Astrocyte (in vitro differentiated cells and primary cell): ENCODE measurements at regions not wholly inside any gene's neighbourhood (a gene's known extent, or its start where the extent isn't known, plus 50 kb on each side); places are given as distances from the start of the nearest gene placed in this dataset.

Experiments used
- DNase-seq: peaks from one replicate; pipeline ENCODE4 v3.0.0-alpha.2; 2010; ENCODE audit warnings: low read depth
- FAIRE-seq: peaks from 2 replicates; lab custom pipeline; 2011; peaks lifted over from hg19 to GRCh38; lab: Jason Lieb, UNC
- H2AFZ ChIP-seq: 2 replicates; pipeline ENCODE4 v1.6.0; 2012; ENCODE audit warnings: low read depth, low read length, inconsistent platforms
- H3K27ac ChIP-seq: 2 replicates; pipeline ENCODE4 v1.5.1; 2011; ENCODE audit warnings: low read depth, low read length, inconsistent platforms
- H3K27me3 ChIP-seq: 2 replicates; pipeline ENCODE4 v1.6.0; 2011; ENCODE audit warnings: low read length, inconsistent platforms; ENCODE audit not compliant: insufficient read depth
- H3K36me3 ChIP-seq: 2 replicates; pipeline ENCODE4 v1.5.1; 2011; ENCODE audit warnings: low read length, inconsistent platforms; ENCODE audit not compliant: insufficient read depth
- H3K4me1 ChIP-seq: 2 replicates; pipeline ENCODE4 v1.5.1; 2011; ENCODE audit warnings: low read length, inconsistent platforms; ENCODE audit not compliant: insufficient read depth
- H3K4me2 ChIP-seq: 2 replicates; pipeline ENCODE4 v1.6.0; 2012; ENCODE audit warnings: low read length, inconsistent platforms
- H3K4me3 ChIP-seq: 2 replicates; pipeline ENCODE4 v1.5.1; 2011; ENCODE audit warnings: low read depth, mild to moderate bottlenecking, low read length, inconsistent platforms; ENCODE audit not compliant: insufficient read depth
- H3K79me2 ChIP-seq: 2 replicates; pipeline ENCODE4 v1.6.0; 2012; ENCODE audit warnings: mild to moderate bottlenecking, low read length, inconsistent platforms; ENCODE audit not compliant: insufficient read depth
- H3K9ac ChIP-seq: 2 replicates; pipeline ENCODE4 v1.6.0; 2012; ENCODE audit warnings: mild to moderate bottlenecking, low read length, inconsistent platforms
- H3K9me3 ChIP-seq: 2 replicates; pipeline ENCODE4 v1.5.1; 2012; ENCODE audit warnings: low read depth, mild to moderate bottlenecking, low read length, inconsistent platforms; ENCODE audit not compliant: insufficient read depth
- H4K20me1 ChIP-seq: 2 replicates; pipeline ENCODE4 v1.6.0; 2012; ENCODE audit warnings: low read length, inconsistent platforms; ENCODE audit not compliant: insufficient read depth
- H3K27ac Mint-ChIP-seq: one replicate; pipeline ENCODE4 v1.8.0; 2021; ENCODE audit warnings: mild to moderate bottlenecking, mixed read lengths; ENCODE audit not compliant: unreplicated experiment
- H3K27me3 Mint-ChIP-seq: one replicate; pipeline ENCODE4 v1.8.0; 2021; ENCODE audit warnings: low read depth, mixed read lengths; ENCODE audit not compliant: unreplicated experiment
- H3K36me3 Mint-ChIP-seq: one replicate; pipeline ENCODE4 v1.8.0; 2021; ENCODE audit warnings: low read depth, mixed read lengths; ENCODE audit not compliant: unreplicated experiment
- H3K4me1 Mint-ChIP-seq: one replicate; pipeline ENCODE4 v1.8.0; 2021; ENCODE audit warnings: low read depth, mixed read lengths; ENCODE audit not compliant: unreplicated experiment
- H3K4me3 Mint-ChIP-seq: one replicate; pipeline ENCODE4 v1.8.0; 2021; ENCODE audit warnings: mild to moderate bottlenecking, moderate library complexity, mixed read lengths; ENCODE audit not compliant: unreplicated experiment
- H3K9me3 Mint-ChIP-seq: one replicate; pipeline ENCODE4 v1.8.0; 2021; ENCODE audit warnings: mild to moderate bottlenecking, mixed read lengths; ENCODE audit not compliant: unreplicated experiment
- EZH2 ChIP-seq: IDR thresholded peaks from 2 replicates; pipeline ENCODE4 v1.6.1; 2012; ENCODE audit warnings: mild to moderate bottlenecking, low read length, inconsistent platforms; ENCODE audit not compliant: insufficient read depth
- TF ChIP-seq, protein P1 (sequence below): IDR thresholded peaks from 2 replicates; pipeline ENCODE4 v1.5.1; 2011; ENCODE audit warnings: low read depth, mild to moderate bottlenecking, inconsistent platforms, low read length, moderate library complexity; ENCODE audit not compliant: insufficient read depth

DNA sequence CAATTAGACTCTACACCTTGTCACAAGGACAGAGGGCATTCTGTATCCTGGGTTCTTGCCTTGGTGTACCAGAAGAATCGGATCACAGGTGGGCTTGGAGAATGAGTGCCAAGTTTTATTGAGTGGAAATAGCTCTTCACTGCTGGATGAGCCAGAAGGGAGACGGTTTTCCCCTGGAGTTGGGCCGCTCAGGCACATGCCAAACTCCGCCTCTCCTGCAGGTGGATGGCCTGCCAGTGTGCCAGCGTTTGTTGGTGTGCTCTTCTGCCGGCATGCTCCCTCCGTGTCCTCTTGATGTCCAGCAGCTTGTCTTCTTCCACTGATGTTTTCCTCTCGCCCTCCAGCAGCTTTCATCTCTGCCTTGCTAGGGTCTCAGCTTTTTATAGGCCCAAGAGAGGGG is 115.5 kb upstream of the RAB27B start:
- Mint-ChIP-seq H3K4me3 (no peak overlapping the region), H3K36me3 (no peaks in the 10 kb centered on the region), H3K9me3 (no peaks in the 10 kb centered on the region), H3K27me3 (no peaks in the 10 kb centered on the region), H3K27ac (no peak overlapping the region), H3K4me1 (peaks cover 2% of the 10 kb centered on the region)
- no peak overlapping the region for H3K4me3 ChIP-seq
- H3K4me2 ChIP-seq, result peak overlapping the region; percentile 35
- no peaks in the 10 kb centered on the region for H3K9me3 ChIP-seq
- H2AFZ ChIP-seq, result no peak overlapping the region
- H4K20me1 ChIP-seq, result no peaks in the 10 kb centered on the region
- peaks cover 9% of the 10 kb centered on the region for H3K4me1 ChIP-seq
- H3K27ac ChIP-seq, result peak overlapping the region; percentile 18
- no peaks in the 10 kb centered on the region for H3K36me3 ChIP-seq
- no peaks in the 10 kb centered on the region for H3K27me3 ChIP-seq
- no peaks in the 10 kb centered on the region for H3K79me2 ChIP-seq
- no peak for DNase-seq
- no peak overlapping the region for H3K9ac ChIP-seq
- TF ChIP-seq, protein P1, sequence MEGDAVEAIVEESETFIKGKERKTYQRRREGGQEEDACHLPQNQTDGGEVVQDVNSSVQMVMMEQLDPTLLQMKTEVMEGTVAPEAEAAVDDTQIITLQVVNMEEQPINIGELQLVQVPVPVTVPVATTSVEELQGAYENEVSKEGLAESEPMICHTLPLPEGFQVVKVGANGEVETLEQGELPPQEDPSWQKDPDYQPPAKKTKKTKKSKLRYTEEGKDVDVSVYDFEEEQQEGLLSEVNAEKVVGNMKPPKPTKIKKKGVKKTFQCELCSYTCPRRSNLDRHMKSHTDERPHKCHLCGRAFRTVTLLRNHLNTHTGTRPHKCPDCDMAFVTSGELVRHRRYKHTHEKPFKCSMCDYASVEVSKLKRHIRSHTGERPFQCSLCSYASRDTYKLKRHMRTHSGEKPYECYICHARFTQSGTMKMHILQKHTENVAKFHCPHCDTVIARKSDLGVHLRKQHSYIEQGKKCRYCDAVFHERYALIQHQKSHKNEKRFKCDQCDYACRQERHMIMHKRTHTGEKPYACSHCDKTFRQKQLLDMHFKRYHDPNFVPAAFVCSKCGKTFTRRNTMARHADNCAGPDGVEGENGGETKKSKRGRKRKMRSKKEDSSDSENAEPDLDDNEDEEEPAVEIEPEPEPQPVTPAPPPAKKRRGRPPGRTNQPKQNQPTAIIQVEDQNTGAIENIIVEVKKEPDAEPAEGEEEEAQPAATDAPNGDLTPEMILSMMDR, result no peak
- no peak for TF ChIP-seq EZH2
- FAIRE-seq, result no peak

- no peaks in the 10 kb centered on the region for H3K9me3 ChIP-seq
- H3K27ac ChIP-seq, result no peak overlapping the region
- FAIRE-seq, result no peak
- H3K36me3 Mint-ChIP-seq, result no peaks in the 10 kb centered on the region
- H3K27ac Mint-ChIP-seq, result no peak overlapping the region
- no peaks in the 10 kb centered on the region for H3K79me2 ChIP-seq
- H3K27me3 Mint-ChIP-seq, result no peaks in the 10 kb centered on the region
- peaks cover 7% of the 10 kb centered on the region for H3K4me1 Mint-ChIP-seq
- no peak overlapping the region for H3K4me3 Mint-ChIP-seq
- no peak overlapping the region for H2AFZ ChIP-seq
- no peaks in the 10 kb centered on the region for H3K27me3 ChIP-seq
- no peaks in the 10 kb centered on the region for H3K9me3 Mint-ChIP-seq
- no peak overlapping the region for H3K4me3 ChIP-seq
- no peaks in the 10 kb centered on the region for H4K20me1 ChIP-seq
- no peaks in the 10 kb centered on the region for H3K36me3 ChIP-seq
- TF ChIP-seq, protein P1, result no peak
- no peak for TF ChIP-seq EZH2
- H3K9ac ChIP-seq, result no peak overlapping the region
- no peak overlapping the region for H3K4me2 ChIP-seq
- peaks cover 10% of the 10 kb centered on the region for H3K4me1 ChIP-seq
- no peak for DNase-seq
Measured at GRCh38 chr18:54713386-54713785, 114.9 kb upstream of the RAB27B start.

GRCh38 chr18:54714851-54715250 is 113.4 kb upstream of the RAB27B start:
- DNase-seq (no peak), FAIRE-seq (no peak)
- no peaks in the 10 kb centered on the region for H3K36me3 Mint-ChIP-seq
- H3K4me1 Mint-ChIP-seq, result peaks cover 7% of the 10 kb centered on the region
- H3K36me3 ChIP-seq, result no peaks in the 10 kb centered on the region
- no peak overlapping the region for H3K4me2 ChIP-seq
- no peak overlapping the region for H3K9ac ChIP-seq
- H3K79me2 ChIP-seq, result no peaks in the 10 kb centered on the region
- no peak overlapping the region for H3K4me3 Mint-ChIP-seq
- no peaks in the 10 kb centered on the region for H3K27me3 ChIP-seq
- H3K27ac Mint-ChIP-seq, result peak overlapping the region; percentile 47
- no peaks in the 10 kb centered on the region for H3K9me3 Mint-ChIP-seq
- TF ChIP-seq, protein P1, result no peak
- no peak for TF ChIP-seq EZH2
- no peak overlapping the region for H3K4me3 ChIP-seq
- H3K27me3 Mint-ChIP-seq, result no peaks in the 10 kb centered on the region
- H2AFZ ChIP-seq, result no peak overlapping the region
- H4K20me1 ChIP-seq, result no peaks in the 10 kb centered on the region
- peaks cover 10% of the 10 kb centered on the region for H3K4me1 ChIP-seq
- H3K27ac ChIP-seq, result no peak overlapping the region
- H3K9me3 ChIP-seq, result no peaks in the 10 kb centered on the region
